NCI-H446 (cell line): ENCODE measurements at regions not wholly inside any gene's neighbourhood (a gene's known extent, or its start where the extent isn't known, plus 50 kb on each side); places are given as distances from the start of the nearest gene placed in this dataset.
"Not testable (repeated sequence)": the region's sequence is repeated elsewhere in the genome, so short reads cannot be mapped to it uniquely, and the experiment has no call there.

ENCODE experiments used
- DNase-seq, 2 experiments: peaks; one replicate each; lab custom pipeline; 2025; lab: John Stamatoyannopoulos, UW

DNA sequence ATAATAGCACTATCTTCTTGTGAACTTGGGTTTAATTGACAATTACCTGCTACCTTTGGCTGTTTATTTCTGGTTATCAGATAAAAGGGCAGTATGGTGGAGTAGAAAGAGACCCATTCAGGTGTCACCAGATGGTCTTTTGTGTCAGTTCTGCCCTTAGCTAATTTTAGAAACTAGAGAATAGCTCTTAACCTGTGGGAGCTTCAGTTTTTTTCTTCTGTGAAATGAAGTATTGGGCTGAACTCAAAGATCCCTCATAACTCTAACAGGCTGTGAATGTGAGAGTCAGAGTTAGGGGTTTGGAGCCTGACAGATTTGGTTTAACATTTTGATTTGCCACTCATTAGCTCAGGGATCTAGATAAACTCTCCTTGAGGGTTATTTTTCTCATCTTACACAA is 335.2 kb downstream of the PPP1R2C start:
- DNase-seq = no peak

DNA sequence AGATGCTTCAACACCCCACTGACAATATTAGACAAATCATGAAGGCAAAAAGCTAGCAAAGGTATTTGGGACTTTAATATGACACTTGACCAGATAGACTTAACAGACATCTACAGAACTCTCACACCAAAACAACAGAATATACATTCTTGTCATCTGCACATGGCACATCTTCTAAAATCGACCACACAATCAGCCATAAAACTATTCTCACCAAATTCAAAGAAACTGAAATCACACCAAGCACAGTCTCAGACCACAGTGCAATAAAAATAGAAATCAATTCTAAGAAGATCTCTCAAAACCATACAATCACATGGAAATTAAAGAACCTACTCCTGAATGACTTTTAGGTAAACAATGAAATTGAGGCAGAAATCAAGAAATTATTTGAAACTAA is 340.8 kb downstream of the PPP1R2C start:
- DNase-seq = no peak

DNA sequence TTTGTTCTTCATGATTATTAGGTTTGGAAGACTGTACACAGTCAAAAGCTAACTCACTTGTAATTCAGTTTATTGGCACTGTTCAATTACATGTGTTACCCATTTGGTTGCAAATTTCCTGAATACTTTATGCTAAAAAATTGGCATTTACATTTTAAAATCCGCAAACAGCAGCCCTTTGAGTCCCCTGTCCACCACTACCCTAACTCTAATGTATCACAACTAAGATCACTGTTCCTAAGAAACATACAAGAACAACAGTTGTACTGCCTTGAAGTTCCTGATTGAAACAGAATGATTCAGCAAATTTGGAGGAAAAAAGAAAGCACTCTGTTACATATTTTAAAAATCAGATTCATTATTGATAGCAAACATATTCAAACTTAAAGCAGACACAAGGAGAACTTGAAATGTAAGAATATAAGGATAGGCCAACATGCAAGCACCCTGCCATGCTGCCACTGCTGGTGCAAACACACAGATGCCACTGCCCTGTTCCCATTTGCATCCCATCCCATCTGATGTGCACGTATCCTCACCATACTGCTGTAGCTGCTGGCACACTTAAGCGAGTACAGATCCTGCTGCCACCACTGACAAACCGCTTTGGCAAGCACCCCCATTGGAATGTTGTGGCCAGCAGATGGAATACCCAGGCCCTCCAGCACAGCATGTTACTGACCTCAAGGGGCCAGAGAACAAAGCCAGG is 343.4 kb downstream of the PPP1R2C start:
- DNase-seq = no peak

DNA sequence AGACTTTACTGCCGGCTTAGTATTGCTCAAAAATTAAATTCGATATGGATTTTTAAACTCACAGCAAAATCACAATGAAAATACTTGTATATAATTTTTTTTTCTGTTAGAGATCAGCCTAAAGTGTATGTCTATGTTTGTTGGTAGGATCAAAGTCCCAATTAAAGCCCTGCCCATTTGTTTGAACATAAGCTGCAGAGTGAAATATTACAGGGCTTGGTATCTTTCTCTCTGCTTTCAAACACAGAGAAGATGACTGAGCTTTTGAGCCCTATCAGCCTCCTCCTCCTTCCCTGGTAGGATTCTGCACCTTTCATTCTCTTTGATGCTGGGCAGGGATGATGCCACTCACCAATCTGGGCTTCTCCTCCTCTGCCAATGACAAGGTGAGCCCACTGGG is 345.4 kb downstream of the PPP1R2C start:
- DNase-seq = no peak

DNA sequence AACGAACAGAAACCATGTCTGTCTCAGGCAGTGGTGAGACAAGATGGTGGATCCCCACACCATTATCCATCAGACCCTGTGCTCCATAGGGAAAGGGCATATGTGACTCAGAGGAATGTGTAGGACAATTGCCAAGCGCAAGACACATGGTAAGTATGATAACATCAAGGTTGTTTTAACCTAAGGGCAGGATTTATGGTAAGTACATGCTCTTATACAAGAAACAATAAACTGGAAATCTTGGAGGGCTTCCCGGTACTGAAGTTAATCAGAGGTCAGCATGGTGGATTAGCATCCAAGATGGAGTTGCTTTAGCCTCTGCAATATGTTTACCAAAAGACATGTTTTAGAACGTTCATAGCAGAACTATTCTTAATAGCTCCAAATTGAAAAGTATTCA is 355.0 kb downstream of the PPP1R2C start:
- DNase-seq = no peak

DNA sequence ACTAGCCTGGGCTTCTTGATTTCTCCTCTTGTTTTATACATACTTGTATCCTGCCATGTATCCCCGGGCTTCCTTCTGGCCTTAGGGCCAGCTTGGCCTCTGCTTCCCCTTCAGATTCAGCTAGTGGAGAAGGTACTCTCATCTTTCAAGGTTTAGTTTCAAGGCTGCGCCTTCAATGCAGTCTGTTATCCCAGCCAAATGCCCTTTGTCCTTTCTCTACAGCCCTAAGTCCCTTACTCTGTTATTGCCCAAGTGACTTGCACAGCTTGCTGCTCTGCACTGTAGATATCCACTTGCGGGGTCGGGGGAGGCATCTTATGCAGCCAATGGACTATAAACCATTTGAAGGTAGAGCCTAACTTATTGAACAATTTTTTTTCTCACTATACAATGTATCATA is 357.5 kb downstream of the PPP1R2C start:
- no peak for DNase-seq

DNA sequence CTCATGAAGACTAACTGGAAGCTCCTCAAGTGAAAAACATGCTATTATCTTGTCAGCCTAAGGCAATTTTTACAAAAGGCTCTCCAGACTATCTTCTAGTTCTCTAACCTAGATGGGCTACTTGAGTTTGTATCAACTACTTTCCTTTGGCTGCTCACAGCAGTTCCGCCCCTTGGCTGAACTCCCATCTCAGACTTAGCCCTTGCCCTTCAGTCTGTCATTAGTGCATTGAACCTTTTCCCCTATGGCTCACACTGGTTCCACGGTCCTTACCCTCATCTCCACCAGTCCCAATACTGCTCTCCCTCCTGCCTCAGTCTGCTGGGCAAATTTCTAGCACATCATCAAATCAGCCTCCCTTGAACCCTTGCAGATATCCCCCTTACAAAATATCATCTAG is 362.3 kb downstream of the PPP1R2C start:
- no peak for DNase-seq

DNA sequence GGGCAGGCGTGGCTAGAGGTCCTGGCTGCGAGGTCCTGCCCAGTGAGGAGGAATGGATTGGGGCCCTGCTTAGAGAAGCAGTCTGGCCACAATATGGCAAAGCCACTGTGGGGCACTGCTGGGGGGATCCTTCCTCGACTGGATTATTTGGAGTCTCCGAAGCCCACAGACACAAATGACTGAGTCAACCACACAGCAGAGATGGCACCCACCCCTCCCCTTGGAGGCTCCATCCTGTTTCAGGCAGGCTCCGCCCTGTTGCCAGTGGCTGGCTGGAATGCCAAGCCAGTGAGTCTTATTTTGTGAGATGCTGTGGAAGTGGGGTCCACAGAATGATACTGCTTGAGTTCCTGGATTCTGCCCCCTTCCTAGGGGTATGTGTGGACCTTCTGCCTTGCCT is 363.9 kb downstream of the PPP1R2C start:
- no peak for DNase-seq

DNA sequence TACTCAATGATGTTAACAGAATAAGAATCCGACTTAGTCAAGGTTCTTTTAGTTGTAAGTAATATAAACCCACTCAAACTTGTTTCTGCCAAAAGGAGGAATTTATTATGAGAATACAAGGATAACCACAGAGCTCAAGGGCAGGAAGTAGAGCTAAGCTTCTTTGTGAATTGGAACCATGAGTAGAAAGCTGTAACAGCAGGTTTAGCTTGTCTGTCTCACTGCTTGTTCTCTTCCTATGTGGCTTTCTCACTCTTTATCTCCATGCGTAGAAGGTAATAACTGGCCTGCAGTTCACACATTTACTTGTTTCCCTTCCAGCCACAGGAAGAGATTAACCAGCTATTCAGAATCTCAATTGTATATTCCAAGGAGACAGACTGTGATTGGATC is 378.3 kb downstream of the PPP1R2C start:
- no peak for DNase-seq

DNA sequence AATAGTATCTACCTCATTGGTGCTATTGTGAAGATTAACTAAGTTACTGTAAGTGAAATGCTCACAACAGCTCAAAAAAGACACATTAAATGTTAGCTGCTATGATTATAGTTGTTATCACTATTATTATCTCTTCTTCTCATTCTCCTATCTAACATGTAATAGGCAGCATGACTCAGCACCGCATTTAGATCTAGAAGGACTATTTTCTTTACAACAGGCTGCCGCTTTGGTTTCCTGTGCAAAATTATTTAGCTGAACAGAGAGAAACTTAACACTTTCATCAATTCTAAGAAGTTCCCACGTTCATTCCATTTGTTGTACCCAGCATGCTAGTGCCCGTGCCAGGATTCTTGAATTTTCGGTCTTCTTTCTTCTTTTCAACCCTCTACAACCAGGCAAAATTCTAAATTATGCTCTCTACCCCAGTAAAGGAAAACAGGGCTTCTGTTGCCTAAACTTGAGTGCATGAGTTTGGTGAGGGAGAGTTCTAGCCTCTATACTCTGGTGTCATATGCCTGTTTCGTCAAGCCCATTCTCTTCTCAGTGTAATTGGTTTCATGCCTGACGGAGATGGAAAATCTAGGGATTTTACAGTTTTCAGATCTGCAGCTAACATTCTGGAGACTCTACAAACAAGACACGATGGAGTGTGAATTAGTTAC is 378.9 kb downstream of the PPP1R2C start:
- DNase-seq = no peak

DNA sequence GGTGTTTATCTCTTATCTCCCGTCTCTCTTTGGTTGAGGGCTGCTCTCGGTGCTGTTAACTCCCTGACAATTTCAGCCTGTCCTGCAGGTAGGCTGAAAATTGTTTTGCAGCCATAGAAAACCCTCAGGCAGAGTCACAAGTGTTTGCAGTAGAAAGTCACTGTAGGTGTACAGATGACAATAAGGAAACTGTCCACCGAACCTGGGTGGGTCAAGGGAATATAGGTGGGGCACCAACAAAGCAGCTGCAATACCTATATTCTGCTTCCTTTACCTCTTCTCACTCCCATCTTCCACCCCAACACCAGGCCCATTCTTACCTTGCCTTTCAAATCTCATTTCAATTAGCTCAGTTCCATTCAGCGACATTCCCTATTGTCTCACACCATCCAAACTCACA is 381.8 kb downstream of the PPP1R2C start:
- no peak for DNase-seq

DNA sequence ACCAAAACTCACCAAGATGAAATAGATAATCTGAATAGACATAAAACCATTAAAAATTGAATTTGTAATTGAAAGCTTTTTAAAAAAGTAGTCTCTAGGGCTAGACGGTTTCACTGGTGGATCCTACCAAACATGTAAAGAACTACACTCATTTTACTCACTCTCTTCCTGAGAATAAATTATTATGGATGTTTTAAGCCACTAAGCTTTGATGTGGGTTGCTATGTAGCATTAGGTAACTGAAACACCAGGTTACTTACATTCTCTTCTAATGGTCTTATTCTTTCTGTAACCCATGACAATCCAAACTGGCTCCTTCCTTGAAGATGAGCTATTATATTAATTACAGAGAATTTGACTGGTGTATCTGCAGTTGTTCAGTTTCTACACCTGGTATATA is 385.1 kb downstream of the PPP1R2C start:
- DNase-seq = no peak

DNA sequence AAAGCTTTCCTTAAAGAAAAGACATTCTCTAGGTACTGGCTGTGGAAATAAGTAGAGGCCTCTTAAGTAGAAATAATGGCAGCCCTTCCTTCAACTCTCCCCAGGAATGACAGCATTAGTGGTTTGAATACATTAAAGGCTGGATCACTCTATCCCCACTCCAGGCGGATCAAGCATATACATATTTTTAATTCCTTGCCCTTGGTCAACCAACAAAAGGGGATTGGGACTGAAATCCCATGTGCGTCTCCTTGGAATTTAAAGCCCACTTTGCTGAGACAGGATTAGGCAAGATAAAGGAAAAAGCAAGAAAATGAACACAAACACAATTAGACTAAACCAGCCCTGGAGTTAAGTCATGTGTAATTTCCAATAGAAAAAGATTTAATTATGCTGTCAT is 391.3 kb downstream of the PPP1R2C start:
- no peak for DNase-seq

DNA sequence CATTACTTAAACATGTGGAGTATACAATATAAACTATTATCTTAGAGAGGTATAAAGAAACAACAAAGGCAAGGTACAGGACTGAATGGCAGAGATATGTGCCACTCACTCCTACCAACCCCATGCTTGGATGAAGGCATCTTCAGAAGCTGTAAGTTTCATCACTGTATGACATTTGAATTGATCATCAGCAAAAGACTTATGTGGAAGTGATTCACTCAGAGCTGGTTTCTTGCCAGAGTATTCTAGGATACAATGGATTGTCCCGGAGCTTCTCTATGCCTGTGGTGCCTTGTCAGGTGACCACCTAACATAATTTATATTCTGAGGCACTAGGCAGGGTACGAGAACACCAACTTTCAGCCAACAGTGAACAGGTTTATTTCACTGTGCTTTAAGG is 392.2 kb downstream of the PPP1R2C start:
- DNase-seq = no peak

DNA sequence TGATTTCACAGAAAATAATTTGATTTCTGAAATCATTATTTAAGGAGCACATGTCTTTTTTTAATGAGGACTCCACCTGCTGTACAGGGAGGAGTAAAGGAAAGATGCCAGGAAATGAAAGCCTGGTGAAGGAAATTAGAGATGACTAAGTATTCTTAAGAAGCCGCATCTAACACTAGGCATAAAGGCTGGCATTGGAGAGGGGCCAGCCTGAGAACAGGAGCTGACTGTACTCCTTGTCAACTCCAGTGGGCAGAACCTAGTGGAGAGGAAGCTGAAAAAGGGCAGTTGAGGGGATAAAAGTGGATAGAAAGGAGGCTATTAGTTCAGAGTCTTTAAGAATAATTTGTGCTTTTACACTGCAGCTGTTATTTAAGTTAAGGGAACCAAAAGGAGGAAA is 393.0 kb downstream of the PPP1R2C start:
- DNase-seq = peak in 1 of 2 experiments; percentile 22

DNA sequence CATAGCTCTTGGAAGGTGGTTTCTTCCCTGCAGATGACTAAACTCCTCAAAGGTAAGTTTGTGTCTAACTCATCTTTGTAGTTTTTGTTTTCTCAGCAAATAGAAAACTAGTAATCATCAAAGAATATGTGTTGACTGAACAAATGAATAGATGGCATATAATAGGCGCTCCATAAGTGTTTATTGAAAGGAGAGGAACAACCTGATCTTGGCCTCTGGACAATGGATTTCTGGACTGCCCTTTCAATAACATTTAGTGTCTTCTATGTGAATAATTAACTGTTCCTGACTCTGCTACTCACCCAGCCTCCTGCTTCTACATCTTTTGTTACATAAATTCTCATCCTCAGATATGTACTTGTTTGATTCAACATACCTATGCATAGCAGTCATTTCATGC is 399.1 kb downstream of the PPP1R2C start:
- DNase-seq = no peak

DNA sequence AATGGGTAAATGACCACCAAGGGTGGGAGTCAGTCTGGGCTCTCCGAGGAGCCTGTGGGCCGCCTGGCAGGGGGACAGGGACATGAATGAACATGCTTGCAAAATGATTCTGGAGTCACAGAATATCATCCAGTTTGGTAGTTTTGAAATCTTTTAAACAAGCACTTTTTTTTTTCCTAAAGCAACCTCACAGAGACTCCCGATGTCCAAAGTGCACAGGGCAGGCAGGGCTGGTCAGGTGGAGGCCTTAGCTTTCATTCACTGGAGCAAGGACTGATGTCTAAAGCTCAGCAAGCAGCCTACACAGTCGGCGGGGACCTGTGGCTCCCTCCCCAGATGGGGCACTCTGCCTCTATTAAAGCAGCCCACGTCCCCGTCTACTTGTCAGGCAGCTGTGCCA is 402.9 kb downstream of the PPP1R2C start:
- no peak for DNase-seq

DNA sequence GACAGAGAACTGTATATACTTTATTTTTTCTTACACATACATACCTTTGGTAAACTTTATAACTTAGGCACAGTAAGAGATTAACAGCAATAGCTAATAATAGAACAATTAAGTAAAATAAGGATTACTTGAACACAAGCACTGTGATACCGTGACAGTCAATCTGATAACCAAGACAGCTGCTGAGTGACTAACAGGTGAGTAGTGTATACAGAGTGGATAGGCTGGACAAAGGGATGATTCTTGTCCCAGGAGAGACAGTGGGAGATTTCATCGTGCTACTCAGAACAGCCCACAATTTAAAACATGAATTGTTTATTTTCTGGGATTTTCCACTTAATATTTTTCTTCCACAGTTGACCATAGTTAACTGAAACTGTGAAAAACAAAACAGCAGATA is 411.8 kb downstream of the PPP1R2C start:
- DNase-seq = no peak

DNA sequence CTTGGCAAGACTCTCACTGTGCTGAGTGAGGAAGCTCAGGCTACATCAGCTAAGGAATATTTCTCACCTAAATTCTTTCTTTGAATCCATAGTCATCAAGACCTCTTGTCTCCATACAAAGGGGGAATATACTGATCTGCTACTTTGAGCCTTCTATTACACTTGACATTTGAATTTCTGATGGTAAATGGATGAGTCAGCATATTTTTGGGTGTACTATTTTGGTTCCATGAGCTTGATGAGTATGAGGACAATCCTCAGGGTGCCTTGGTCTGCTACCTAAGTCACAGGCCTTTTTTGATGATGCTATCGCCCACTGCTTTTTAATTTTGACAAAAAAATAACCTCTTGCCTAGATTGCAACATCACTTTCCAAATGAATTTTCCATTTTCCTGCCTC is 415.7 kb downstream of the PPP1R2C start:
- no peak for DNase-seq

DNA sequence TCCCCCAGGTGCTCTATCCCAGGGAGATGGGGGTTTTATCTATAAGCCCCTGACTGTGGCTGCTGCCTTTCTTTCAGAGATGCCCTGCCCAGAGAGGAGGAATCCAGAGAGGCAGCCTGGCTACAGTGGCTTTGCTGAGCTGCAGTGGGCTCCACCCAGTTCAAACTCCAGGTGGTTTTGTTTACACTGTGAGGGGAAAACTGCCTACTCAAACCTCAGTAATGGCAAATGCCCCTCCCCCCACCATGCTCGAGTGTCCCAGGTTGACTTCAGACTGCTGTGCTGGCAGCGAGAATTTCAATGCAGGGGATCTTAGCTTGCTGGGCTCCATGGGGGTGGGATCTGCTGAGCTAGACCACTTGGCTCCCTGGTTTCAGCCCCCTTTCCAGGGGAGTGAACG is 419.6 kb upstream of the CASK start:
- DNase-seq = not testable (repeated sequence)
